ENCODE measurements at regions not wholly inside any gene's neighbourhood (a gene's known extent, or its start where the extent isn't known, plus 50 kb on each side); places are given as distances from the start of the nearest gene placed in this dataset.

DNA sequence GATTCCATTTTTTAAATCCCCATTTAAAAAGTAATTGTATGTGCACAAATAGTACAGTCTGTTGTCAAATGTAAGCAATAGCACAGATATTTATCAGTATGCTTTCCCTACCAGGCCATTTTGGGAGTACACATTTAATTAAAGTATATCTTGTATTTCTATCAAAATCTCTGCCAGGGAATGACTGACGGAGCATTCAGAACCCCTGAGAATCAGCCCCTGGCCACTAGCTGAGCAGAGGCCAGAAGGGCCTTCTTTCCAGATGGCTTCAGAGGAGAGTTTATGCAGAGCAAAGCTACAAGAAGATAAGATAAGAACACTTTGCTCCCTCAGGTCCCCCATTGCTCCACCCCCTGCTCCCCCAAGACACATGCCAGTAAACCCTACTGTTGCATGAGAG is 99.9 kb upstream of the PROX1 start:
- POLR2A ChIA-PET: no interaction called here
- H3K9ac ChIP-seq (ENCODE audit: low read length): no peak overlapping the region
- H3K4me1 Mint-ChIP-seq: no peaks in the 10 kb centered on the region
- no peaks in the 10 kb centered on the region for H3K27me3 Mint-ChIP-seq
- CTCF ChIA-PET: no interaction called here
- H3K27ac Mint-ChIP-seq: no peak overlapping the region
- H3K9me3 Mint-ChIP-seq (ENCODE audit: insufficient read depth): no peaks in the 10 kb centered on the region
- no peaks in the 10 kb centered on the region for H3K4me1 ChIP-seq (ENCODE audit: control insufficient read depth in 2 of 2, insufficient read depth in 2 of 2, low read length in 2 of 2)
- no peaks in the 10 kb centered on the region for H3K79me2 ChIP-seq (ENCODE audit: control insufficient read depth, insufficient read depth, low read length)
- H3K9me3 ChIP-seq (ENCODE audit: control extremely low read depth in 1 of 3, control insufficient read depth in 2 of 3, insufficient read depth in 1 of 3, low read length in 2 of 3): no peaks in the 10 kb centered on the region
- no peak overlapping the region for H3K27ac ChIP-seq (ENCODE audit: low read length in 2 of 2)
- DNase-seq (no peak), ATAC-seq (ENCODE audit: low read depth) (no peak)
- H3K4me2 ChIP-seq (replicated peaks; ENCODE audit: low read depth, low read length, poor library complexity, severe bottlenecking): no peak overlapping the region
- TF ChIP-seq, protein P1, sequence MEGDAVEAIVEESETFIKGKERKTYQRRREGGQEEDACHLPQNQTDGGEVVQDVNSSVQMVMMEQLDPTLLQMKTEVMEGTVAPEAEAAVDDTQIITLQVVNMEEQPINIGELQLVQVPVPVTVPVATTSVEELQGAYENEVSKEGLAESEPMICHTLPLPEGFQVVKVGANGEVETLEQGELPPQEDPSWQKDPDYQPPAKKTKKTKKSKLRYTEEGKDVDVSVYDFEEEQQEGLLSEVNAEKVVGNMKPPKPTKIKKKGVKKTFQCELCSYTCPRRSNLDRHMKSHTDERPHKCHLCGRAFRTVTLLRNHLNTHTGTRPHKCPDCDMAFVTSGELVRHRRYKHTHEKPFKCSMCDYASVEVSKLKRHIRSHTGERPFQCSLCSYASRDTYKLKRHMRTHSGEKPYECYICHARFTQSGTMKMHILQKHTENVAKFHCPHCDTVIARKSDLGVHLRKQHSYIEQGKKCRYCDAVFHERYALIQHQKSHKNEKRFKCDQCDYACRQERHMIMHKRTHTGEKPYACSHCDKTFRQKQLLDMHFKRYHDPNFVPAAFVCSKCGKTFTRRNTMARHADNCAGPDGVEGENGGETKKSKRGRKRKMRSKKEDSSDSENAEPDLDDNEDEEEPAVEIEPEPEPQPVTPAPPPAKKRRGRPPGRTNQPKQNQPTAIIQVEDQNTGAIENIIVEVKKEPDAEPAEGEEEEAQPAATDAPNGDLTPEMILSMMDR (IDR thresholded peaks at IDR 0.05): no peak
- TF ChIP-seq EZH2 (IDR thresholded peaks at IDR 0.05; ENCODE audit: borderline replicate concordance, insufficient read depth, low read depth, low read length, poor library complexity, severe bottlenecking): no peak
- no peak overlapping the region for H3K4me3 Mint-ChIP-seq
- no peaks in the 10 kb centered on the region for H4K20me1 ChIP-seq (ENCODE audit: control insufficient read depth, insufficient read depth, low read length, poor library complexity, severe bottlenecking)
- H3K36me3 ChIP-seq (replicated peaks in 1 of 2; ENCODE audit: control extremely low read depth in 1 of 2, control insufficient read depth in 1 of 2, extremely low read depth in 1 of 2, insufficient read depth in 2 of 2, low read length in 1 of 2): no peaks in the 10 kb centered on the region
- H3K4me3 ChIP-seq (ENCODE audit: control extremely low read depth in 1 of 5, extremely low read depth in 1 of 5, insufficient read depth in 1 of 5, low read depth in 2 of 5, low read length in 4 of 5): no peak overlapping the region
- H2AFZ ChIP-seq (ENCODE audit: insufficient read depth, low read depth, low read length, poor library complexity, severe bottlenecking): no peak overlapping the region
- no peaks in the 10 kb centered on the region for H3K27me3 ChIP-seq (replicated peaks in 1 of 4; ENCODE audit: control extremely low read depth in 1 of 4, control insufficient read depth in 3 of 4, insufficient read depth in 4 of 4, low read length in 3 of 4)
- intact Hi-C loops (cut with micrococcal nuclease): no loop called here
- WGBS (ENCODE audit: insufficient coverage): 100% methylated on average over 1 of the region's 1 CpG

DNA sequence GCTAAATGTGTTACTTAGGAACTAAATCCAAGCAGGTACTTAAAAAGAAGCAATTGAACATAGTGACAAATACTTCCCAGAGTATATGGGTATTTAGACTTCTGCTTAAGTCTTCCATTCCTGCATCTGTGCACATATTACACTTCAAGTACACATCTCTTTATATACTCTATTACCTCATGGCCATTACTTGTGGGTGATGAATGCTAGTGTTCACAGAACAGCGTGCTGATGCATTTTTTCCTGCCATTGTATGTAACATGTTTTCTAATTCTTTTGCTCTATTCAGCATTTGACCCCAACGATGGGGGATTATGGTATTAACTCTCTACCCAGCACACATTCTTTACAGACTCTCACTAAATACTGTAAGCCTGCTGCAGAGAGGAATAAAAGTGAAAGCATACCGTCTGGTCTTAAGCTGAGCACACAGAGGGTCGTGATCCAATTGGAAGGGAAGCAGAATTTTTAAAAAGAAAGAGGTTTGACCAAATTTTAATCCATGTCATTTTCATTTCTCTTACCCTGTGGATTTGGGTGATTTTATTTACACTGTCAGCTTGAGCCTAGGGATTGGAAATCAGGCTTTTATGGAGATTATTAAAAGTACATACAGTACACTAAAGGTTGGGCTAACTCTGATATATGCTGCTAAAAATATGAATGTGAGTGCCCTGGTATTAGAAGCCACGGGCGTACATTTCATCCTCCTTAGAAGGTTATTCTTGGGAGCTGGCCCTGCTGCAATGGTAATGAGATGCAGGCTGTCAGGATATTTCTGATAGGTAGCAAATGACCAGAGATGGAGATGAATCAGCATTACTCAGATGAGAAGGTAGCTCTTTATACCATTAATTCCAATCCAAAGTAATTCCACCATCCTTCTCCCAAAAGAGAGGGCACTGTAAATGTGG is 95.5 kb upstream of the PROX1 start:
- no peak overlapping the region for H3K4me3 ChIP-seq (ENCODE audit: control extremely low read depth in 1 of 5, extremely low read depth in 1 of 5, insufficient read depth in 1 of 5, low read depth in 2 of 5, low read length in 4 of 5)
- H3K27me3 Mint-ChIP-seq: peaks cover 2% of the 10 kb centered on the region
- H3K27ac ChIP-seq (ENCODE audit: low read length in 2 of 2): no peak overlapping the region
- no peaks in the 10 kb centered on the region for H3K79me2 ChIP-seq (ENCODE audit: control insufficient read depth, insufficient read depth, low read length)
- ATAC-seq (ENCODE audit: low read depth): no peak
- no peak overlapping the region for H3K9ac ChIP-seq (ENCODE audit: low read length)
- no peaks in the 10 kb centered on the region for H4K20me1 ChIP-seq (ENCODE audit: control insufficient read depth, insufficient read depth, low read length, poor library complexity, severe bottlenecking)
- H3K27me3 ChIP-seq (replicated peaks in 1 of 4; ENCODE audit: control extremely low read depth in 1 of 4, control insufficient read depth in 3 of 4, insufficient read depth in 4 of 4, low read length in 3 of 4): no peaks in the 10 kb centered on the region
- ChIA-PET CTCF (no interaction called here), POLR2A (no interaction called here)
- no peak overlapping the region for H3K4me2 ChIP-seq (replicated peaks; ENCODE audit: low read depth, low read length, poor library complexity, severe bottlenecking)
- H3K4me1 ChIP-seq (ENCODE audit: control insufficient read depth in 2 of 2, insufficient read depth in 2 of 2, low read length in 2 of 2): no peaks in the 10 kb centered on the region
- intact Hi-C loops (cut with micrococcal nuclease): no loop called here
- H3K4me1 Mint-ChIP-seq: no peaks in the 10 kb centered on the region
- H3K9me3 ChIP-seq (ENCODE audit: control extremely low read depth in 1 of 3, control insufficient read depth in 2 of 3, insufficient read depth in 1 of 3, low read length in 2 of 3): no peaks in the 10 kb centered on the region
- H2AFZ ChIP-seq (ENCODE audit: insufficient read depth, low read depth, low read length, poor library complexity, severe bottlenecking): no peak overlapping the region
- no peak overlapping the region for H3K4me3 Mint-ChIP-seq
- TF ChIP-seq, protein P1 (IDR thresholded peaks at IDR 0.05): no peak
- no peak for TF ChIP-seq EZH2 (IDR thresholded peaks at IDR 0.05; ENCODE audit: borderline replicate concordance, insufficient read depth, low read depth, low read length, poor library complexity, severe bottlenecking)
- WGBS (ENCODE audit: insufficient coverage): 100% methylated on average over 2 of the region's 6 CpGs
- H3K36me3 ChIP-seq (replicated peaks in 1 of 2; ENCODE audit: control extremely low read depth in 1 of 2, control insufficient read depth in 1 of 2, extremely low read depth in 1 of 2, insufficient read depth in 2 of 2, low read length in 1 of 2): no peaks in the 10 kb centered on the region
- DNase-seq: no peak
- no peaks in the 10 kb centered on the region for H3K9me3 Mint-ChIP-seq (ENCODE audit: insufficient read depth)
- no peak overlapping the region for H3K27ac Mint-ChIP-seq

All from B cell (primary cell).